GM12878 (cell line): ENCODE measurements at regions not wholly inside any gene's neighbourhood (a gene's known extent, or its start where the extent isn't known, plus 50 kb on each side); places are given as distances from the start of the nearest gene placed in this dataset.

Experiments
- ATF3 ChIP-seq: IDR thresholded peaks from 2 replicates; pipeline ENCODE4 v1.6.1; 2011; ENCODE audit warnings: low read depth, mild to moderate bottlenecking, low read length, moderate library complexity, borderline replicate concordance; ENCODE audit errors: extremely low read depth
- EZH2 ChIP-seq: IDR thresholded peaks from 2 replicates; pipeline ENCODE4 v1.6.1; 2012; ENCODE audit warnings: low read depth, mild to moderate bottlenecking, control low read depth, inconsistent platforms, low read length, borderline replicate concordance; ENCODE audit not compliant: control insufficient read depth

- TF ChIP-seq ATF3 (no peak), EZH2 (no peak)
Observed at GRCh38 chr10:31635415-31636065, 293.1 kb downstream of the ARHGAP12 start.
